Liver (tissue), 8 donors: ENCODE measurements at regions not wholly inside any gene's neighbourhood (a gene's known extent, or its start where the extent isn't known, plus 50 kb on each side); places are given as distances from the start of the nearest gene placed in this dataset.

Source experiments
- DNase-seq: peaks from one replicate; pipeline ENCODE4 v3.0.0-alpha.2; 2017; ENCODE audit warnings: low spot score
- H3K27ac ChIP-seq, 2 donors: one replicate each; pipeline ENCODE4 v1.7.0; 2013; ENCODE audit warnings: inconsistent platforms in 2 of 2, low read length in 2 of 2, control low read depth in 1 of 2, low read depth in 1 of 2, mild to moderate bottlenecking in 1 of 2
- H3K27me3 ChIP-seq, 4 donors: one replicate each; pipeline versions ENCODE4 v1.6.1 to v1.7.0; 2013; ENCODE audit warnings: low read length in 3 of 4, inconsistent platforms in 1 of 4, mild to moderate bottlenecking in 1 of 4, moderate library complexity in 1 of 4; ENCODE audit not compliant: control insufficient read depth in 4 of 4, insufficient read depth in 4 of 4
- H3K36me3 ChIP-seq, 4 donors: one replicate each; pipeline versions ENCODE4 v1.6.1 to v1.7.0; 2013; ENCODE audit warnings: low read length in 3 of 4, mild to moderate bottlenecking in 3 of 4, low read depth in 1 of 4, moderate library complexity in 1 of 4; ENCODE audit not compliant: control insufficient read depth in 4 of 4, insufficient read depth in 3 of 4
- H3K4me1 ChIP-seq, 4 donors: one replicate each; pipeline versions ENCODE4 v1.6.1 to v1.7.0; 2013; ENCODE audit warnings: low read length in 3 of 4, mild to moderate bottlenecking in 3 of 4, moderate library complexity in 1 of 4; ENCODE audit not compliant: control insufficient read depth in 4 of 4, insufficient read depth in 4 of 4
- H3K4me3 ChIP-seq, 3 donors: one replicate each; pipeline versions ENCODE4 v1.6.1 to v1.7.0; 2013; ENCODE audit warnings: low read length in 3 of 3, control low read depth in 1 of 3, low read depth in 1 of 3, mild to moderate bottlenecking in 1 of 3
- H3K9ac ChIP-seq, 2 donors: one replicate each; pipeline ENCODE4 v1.7.0; 2013; ENCODE audit warnings: low read length in 2 of 2, mild to moderate bottlenecking in 2 of 2, moderate library complexity in 2 of 2, control low read depth in 1 of 2, low read depth in 1 of 2
- H3K9me3 ChIP-seq, 4 donors: one replicate each; pipeline versions ENCODE4 v1.6.1 to v1.7.0; 2013; ENCODE audit warnings: low read length in 3 of 4; ENCODE audit not compliant: control insufficient read depth in 4 of 4
- EGR1 ChIP-seq, 2 donors: IDR thresholded peaks; 2 replicates each; pipeline ENCODE4 v1.6.1; 2016 to 2018; ENCODE audit warnings: antibody characterized with exemption in 2 of 2, low read depth in 2 of 2
- FOXA1 ChIP-seq: IDR thresholded peaks from 2 replicates; pipeline ENCODE4 v1.6.1; 2016; ENCODE audit warnings: antibody characterized with exemption
- FOXA2 ChIP-seq: IDR thresholded peaks from 2 replicates; pipeline ENCODE4 v1.6.1; 2016; ENCODE audit warnings: antibody characterized with exemption
- GABPA ChIP-seq, 2 donors: IDR thresholded peaks in 1 of 2; conservative IDR thresholded peaks in 1 of 2; 2 replicates each; pipeline ENCODE4 v1.6.1; 2016; ENCODE audit warnings: antibody characterized with exemption in 2 of 2, mild to moderate bottlenecking in 1 of 2, moderate library complexity in 1 of 2
- HNF4A ChIP-seq, 2 donors: conservative IDR thresholded peaks; 2 replicates each; pipeline ENCODE4 v1.6.1; 2016; ENCODE audit warnings: antibody characterized with exemption in 2 of 2, mild to moderate bottlenecking in 2 of 2
- HNF4G ChIP-seq: IDR thresholded peaks from 2 replicates; pipeline ENCODE4 v1.6.1; 2016; ENCODE audit warnings: antibody characterized with exemption
- JUND ChIP-seq, 2 donors: IDR thresholded peaks; 2 replicates each; pipeline ENCODE4 v1.6.1; 2016; ENCODE audit warnings: antibody characterized with exemption in 2 of 2
- MAX ChIP-seq: IDR thresholded peaks from 2 replicates; pipeline ENCODE4 v1.6.1; 2016; ENCODE audit warnings: antibody characterized with exemption
- NR2F2 ChIP-seq: IDR thresholded peaks from 2 replicates; pipeline ENCODE4 v1.6.1; 2016; ENCODE audit warnings: antibody characterized with exemption
- RAD21 ChIP-seq, 2 donors: IDR thresholded peaks; 2 replicates each; pipeline ENCODE4 v1.6.1; 2016; ENCODE audit warnings: antibody characterized with exemption in 2 of 2, mild to moderate bottlenecking in 2 of 2
- REST ChIP-seq: IDR thresholded peaks from 2 replicates; pipeline ENCODE4 v1.6.1; 2016; ENCODE audit warnings: antibody characterized with exemption, mild to moderate bottlenecking
- RXRA ChIP-seq, 2 donors: IDR thresholded peaks; 2 replicates each; pipeline ENCODE4 v1.6.1; 2017 to 2018; ENCODE audit warnings: antibody characterized with exemption in 2 of 2, mild to moderate bottlenecking in 1 of 2
- SP1 ChIP-seq: IDR thresholded peaks from 2 replicates; pipeline ENCODE4 v1.6.1; 2018; ENCODE audit warnings: antibody characterized with exemption, mild to moderate bottlenecking
- TAF1 ChIP-seq: conservative IDR thresholded peaks from 2 replicates; pipeline ENCODE4 v1.6.1; 2016; ENCODE audit warnings: antibody characterized with exemption, mild to moderate bottlenecking
- YY1 ChIP-seq: IDR thresholded peaks from 2 replicates; pipeline ENCODE4 v1.6.1; 2016; ENCODE audit warnings: antibody characterized with exemption, mild to moderate bottlenecking
- ZBTB33 ChIP-seq: IDR thresholded peaks from 2 replicates; pipeline ENCODE4 v1.6.1; 2016; ENCODE audit warnings: antibody characterized with exemption
- WGBS: extraction: QIAGEN DNeasy Blood & Tissue Kit; methylation state at CpG from one replicate; pipeline ENCODE4 v1.1.7; 2013; 5-methylcytosine and 5-hydroxymethylcytosine counted together
- TF ChIP-seq, protein P1 (sequence below): IDR thresholded peaks from 2 replicates; pipeline ENCODE4 v1.6.1; 2016; ENCODE audit warnings: antibody characterized with exemption
- TF ChIP-seq, protein P2 (sequence below): fragments of 150-350 bp; IDR thresholded peaks from 2 replicates; pipeline ENCODE4 v1.5.1; 2017; ENCODE audit warnings: improper control_type of control experiment, low read depth, low read length; ENCODE audit not compliant: missing input control
- donor health status: healthy.
- donor health status: healthy.
- donor health status: healthy.
- donor health status: healthy.
- donor health status: healthy.

DNA sequence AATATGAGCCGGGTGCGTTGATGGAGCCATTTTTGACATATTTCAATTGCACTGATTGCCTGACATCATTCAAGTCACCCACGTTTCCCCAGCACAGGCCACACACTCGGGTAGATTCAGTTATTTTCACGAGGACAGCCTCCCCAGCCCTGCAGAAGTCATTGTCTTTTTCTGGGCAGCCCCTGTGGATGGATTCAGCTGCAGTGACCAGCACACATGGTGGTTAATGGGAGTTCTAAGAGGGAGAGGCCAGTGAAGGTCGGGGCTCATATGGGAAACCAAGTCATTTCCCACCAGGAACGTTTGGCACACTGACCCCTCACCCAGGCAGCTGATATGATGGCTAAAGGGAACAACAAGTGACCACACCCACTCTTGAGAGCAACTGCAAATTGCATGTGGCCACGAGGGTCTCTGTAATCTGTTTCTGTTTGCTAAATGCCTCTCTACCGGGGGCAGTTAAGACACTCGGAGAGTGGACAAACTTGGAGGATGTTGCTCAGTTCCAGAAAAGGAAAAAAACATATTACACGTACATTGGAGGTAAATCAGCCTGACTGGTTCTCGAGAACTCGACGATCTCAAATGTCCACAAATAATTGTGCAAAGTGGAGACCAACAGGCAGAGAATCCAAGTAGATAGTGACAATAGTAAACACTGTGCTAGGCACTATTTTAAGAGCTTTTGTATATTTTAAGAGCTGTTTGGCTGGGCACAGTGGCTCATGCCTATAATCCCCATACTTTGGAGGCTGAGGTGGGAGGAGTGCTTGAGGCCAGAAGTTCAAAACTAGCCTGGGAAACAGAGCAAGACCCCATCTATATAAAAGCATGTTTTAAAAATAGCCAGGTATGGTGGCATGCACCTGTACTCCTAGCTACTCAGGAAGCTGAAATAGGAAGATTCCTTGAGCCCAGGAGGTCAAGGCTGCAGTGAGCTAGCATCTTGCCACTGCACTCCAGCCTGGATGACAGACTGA, 167.2 kb upstream of the IRF2BP2 start:
- no peak for DNase-seq
- Histone ChIP-seq H3K4me1 (no peaks in the 10 kb centered on the region), H3K27ac (no peak overlapping the region), H3K4me3 (no peak overlapping the region), H3K9ac (no peak overlapping the region), H3K36me3 (no peaks in the 10 kb centered on the region), H3K27me3 (no peaks in the 10 kb centered on the region), H3K9me3 (no peaks in the 10 kb centered on the region)
- WGBS, result 72% methylated on average over 14 of the region's 14 CpGs
- no peak for TF ChIP-seq MAX

DNA sequence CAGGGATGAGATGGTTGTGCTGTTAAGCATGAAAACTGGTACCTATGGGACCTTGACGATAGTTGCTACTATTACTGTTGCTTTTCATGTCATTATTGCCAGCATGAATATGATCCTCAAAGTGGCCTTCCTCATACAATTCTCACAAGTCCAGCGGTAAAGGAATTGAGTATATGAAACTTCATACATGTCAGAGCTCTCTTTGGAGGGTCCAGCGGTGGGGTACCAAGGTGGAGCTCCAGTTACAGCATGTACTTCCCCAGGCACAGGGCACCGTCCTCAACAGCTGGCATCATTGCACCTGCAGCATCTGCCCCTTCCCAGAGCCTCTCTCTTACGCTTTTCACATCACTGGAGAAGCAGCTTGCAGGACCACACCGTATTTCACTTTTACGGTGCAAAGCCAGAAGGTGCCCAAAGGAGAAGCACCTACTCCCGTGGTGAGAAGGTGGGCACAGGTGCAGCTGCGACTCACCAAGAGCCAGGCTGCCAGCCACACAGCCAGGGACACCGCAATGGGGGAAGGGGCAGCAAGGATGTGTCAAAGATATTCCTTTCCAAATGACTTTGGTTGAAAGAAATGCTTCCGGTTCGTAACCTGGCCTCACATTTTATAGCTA, 166.4 kb upstream of the IRF2BP2 start:
- Histone ChIP-seq H3K36me3 (no peaks in the 10 kb centered on the region), H3K4me3 (no peak overlapping the region), H3K27me3 (no peaks in the 10 kb centered on the region), H3K27ac (no peak overlapping the region), H3K9ac (no peak overlapping the region), H3K9me3 (no peaks in the 10 kb centered on the region), H3K4me1 (no peaks in the 10 kb centered on the region)
- no peak for DNase-seq
- 95% methylated on average over 12 of the region's 12 CpGs for WGBS
- TF ChIP-seq MAX (no peak), HNF4G (no peak), EGR1 (IDR thresholded peaks at IDR 0.05; ENCODE audit: low read depth in 2 of 2) (no peak), JUND (IDR thresholded peaks at IDR 0.05) (no peak), HNF4A (conservative IDR thresholded peaks at IDR 0.05) (no peak), GABPA (IDR thresholded peaks at IDR 0.05 in 1 of 2, conservative IDR thresholded peaks at IDR 0.05 in 1 of 2) (no peak), TAF1 (no peak), NR2F2 (no peak), REST (no peak), FOXA2 (no peak), YY1 (no peak), RAD21 (IDR thresholded peaks at IDR 0.05) (no peak), FOXA1 (no peak), ZBTB33 (no peak), SP1 (no peak), RXRA (IDR thresholded peaks at IDR 0.05) (no peak)
- TF ChIP-seq, protein P1, sequence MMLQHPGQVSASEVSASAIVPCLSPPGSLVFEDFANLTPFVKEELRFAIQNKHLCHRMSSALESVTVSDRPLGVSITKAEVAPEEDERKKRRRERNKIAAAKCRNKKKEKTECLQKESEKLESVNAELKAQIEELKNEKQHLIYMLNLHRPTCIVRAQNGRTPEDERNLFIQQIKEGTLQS, result no peak
- TF ChIP-seq, protein P2, sequence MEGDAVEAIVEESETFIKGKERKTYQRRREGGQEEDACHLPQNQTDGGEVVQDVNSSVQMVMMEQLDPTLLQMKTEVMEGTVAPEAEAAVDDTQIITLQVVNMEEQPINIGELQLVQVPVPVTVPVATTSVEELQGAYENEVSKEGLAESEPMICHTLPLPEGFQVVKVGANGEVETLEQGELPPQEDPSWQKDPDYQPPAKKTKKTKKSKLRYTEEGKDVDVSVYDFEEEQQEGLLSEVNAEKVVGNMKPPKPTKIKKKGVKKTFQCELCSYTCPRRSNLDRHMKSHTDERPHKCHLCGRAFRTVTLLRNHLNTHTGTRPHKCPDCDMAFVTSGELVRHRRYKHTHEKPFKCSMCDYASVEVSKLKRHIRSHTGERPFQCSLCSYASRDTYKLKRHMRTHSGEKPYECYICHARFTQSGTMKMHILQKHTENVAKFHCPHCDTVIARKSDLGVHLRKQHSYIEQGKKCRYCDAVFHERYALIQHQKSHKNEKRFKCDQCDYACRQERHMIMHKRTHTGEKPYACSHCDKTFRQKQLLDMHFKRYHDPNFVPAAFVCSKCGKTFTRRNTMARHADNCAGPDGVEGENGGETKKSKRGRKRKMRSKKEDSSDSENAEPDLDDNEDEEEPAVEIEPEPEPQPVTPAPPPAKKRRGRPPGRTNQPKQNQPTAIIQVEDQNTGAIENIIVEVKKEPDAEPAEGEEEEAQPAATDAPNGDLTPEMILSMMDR, result no peak
